Peyer's patch (tissue), 4 donors: ENCODE measurements at regions not wholly inside any gene's neighbourhood (a gene's known extent, or its start where the extent isn't known, plus 50 kb on each side); places are given as distances from the start of the nearest gene placed in this dataset.

Experiments
- CTCF ChIP-seq, 6 experiments: fragments of 450-650 bp in 4 of 6; fragments of 200-600 bp in 2 of 6; sonication (generic) in 1 of 6; IDR thresholded peaks; one replicate each; pipeline ENCODE4 v1.5.1; 2017 to 2019; ENCODE audit warnings: antibody characterized with exemption in 6 of 6, mild to moderate bottlenecking in 3 of 6, moderate library complexity in 1 of 6
- POLR2A ChIP-seq, 2 donors: fragments of 450-650 bp; IDR thresholded peaks; one replicate each; pipeline ENCODE4 v1.5.1; 2017; ENCODE audit warnings: antibody characterized with exemption in 2 of 2, mild to moderate bottlenecking in 2 of 2, moderate library complexity in 2 of 2

- TF ChIP-seq POLR2A (IDR thresholded peaks at IDR 0.05) (no peak), CTCF (IDR thresholded peaks at IDR 0.05) (no peak)
Observed at GRCh38 chr7:69414555-69414954, 183.7 kb upstream of the AUTS2 start.
